ENCODE measurements at regions not wholly inside any gene's neighbourhood (a gene's known extent, or its start where the extent isn't known, plus 50 kb on each side); places are given as distances from the start of the nearest gene placed in this dataset.

- DNase-seq, result no peak
Observed at GRCh38 chr5:8943301-8943700, 602.6 kb downstream of the SEMA5A start.

GRCh38 chr5:8944005-8944404 is 601.9 kb downstream of the SEMA5A start:
- no peak for DNase-seq

DNA sequence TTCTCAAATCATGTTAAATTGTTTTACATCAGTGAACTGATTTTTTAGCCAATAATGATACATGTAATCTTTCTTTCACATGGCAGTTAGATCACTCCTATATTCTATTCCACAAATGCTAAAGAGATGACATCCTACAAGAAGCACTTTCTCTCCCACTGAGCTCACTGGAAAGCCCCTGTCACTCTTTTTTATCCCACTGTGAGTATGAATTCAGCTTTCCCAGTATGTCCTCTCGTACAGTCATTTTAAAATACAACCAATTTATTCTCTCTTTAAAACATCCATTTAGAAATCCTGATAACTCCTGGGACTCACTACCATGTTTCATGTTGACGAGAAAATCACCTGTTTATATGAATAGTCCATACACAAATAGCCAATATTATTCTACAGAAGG is 599.9 kb downstream of the SEMA5A start:
- DNase-seq, result no peak

DNA sequence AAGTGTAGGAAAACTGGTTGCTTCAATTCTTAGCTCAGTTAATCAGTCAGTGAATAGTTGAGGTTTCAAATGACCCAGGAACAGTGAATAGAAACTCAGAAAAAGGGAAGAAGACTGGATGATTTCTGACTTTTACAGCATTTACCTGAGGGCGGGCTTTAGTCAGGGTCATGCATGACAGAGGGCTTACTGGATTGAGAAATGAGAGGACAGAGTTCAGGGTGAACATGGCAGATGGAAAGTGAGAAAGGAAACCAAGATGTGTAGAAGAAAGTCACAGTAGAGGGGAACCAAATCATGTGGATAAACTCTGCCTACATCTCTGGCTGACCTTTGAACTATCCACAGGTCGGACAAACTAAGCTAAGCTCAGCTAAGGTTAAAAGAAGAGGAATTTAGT is 596.0 kb downstream of the SEMA5A start:
- DNase-seq, result no peak

GRCh38 chr5:8952147-8952546 is 593.7 kb downstream of the SEMA5A start:
- no peak for DNase-seq

- DNase-seq, result no peak
Observed at GRCh38 chr5:8953016-8953415, 592.9 kb downstream of the SEMA5A start.

DNA sequence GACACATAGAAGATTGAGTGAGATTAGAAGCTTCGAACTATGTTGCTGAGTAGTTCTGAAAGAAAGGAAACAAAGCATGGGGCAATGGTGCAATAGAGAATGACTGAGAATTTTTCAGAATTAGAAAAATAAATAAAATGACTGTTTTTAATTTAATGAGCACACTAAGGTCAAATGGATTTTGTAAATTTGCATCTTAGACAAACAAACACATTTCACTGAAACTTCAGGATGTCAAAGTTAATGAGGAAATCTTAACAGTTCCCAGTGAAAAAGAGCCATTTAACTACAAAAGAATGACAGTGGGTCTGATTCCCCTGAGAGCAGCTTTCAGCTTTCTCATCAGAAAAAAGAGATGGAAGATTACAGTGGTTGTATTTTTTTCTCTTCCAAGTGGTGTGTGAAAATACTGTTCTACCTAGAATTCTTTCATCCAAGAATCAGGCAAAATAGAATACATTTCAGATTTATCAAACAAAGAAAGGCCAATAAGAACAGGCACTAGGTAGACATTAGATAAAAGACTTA is 591.9 kb downstream of the SEMA5A start:
- DNase-seq, result no peak

GRCh38 chr5:8954801-8955200 is 591.1 kb downstream of the SEMA5A start:
- DNase-seq, result no peak

GRCh38 chr5:8956659-8957058 is 589.2 kb downstream of the SEMA5A start:
- DNase-seq, result no peak

GRCh38 chr5:8958602-8959001 is 587.3 kb downstream of the SEMA5A start:
- DNase-seq, result no peak

GRCh38 chr5:8961219-8961618 is 584.7 kb downstream of the SEMA5A start:
- no peak for DNase-seq

- no peak for DNase-seq
Observed at GRCh38 chr5:8961956-8962355, 583.9 kb downstream of the SEMA5A start.

- DNase-seq, result no peak
Observed at GRCh38 chr5:8981016-8981415, 564.9 kb downstream of the SEMA5A start.

DNA sequence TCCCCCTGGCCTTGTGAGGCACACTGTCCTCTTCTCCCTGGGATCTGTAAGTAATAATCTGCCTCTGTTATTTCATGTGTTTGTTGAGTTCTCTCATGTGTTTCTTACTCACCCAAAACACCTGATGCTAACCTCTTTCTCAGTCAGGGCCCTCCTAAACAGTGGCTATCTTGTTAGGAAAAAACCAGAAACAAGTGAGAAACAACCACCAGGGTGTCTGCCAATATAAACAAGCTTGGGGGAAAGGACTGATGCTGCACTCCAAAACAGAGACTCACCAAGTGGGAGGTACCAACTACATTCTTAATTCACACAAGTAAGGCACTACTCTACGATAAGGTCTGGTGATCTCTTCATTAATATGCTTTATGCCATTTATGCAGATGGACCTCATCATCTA is 564.4 kb downstream of the SEMA5A start:
- no peak for DNase-seq

GRCh38 chr5:8984386-8984785 is 561.5 kb downstream of the SEMA5A start:
- DNase-seq, result no peak

All from NCI-H69 (cell line).